ENCODE measurements at regions not wholly inside any gene's neighbourhood (a gene's known extent, or its start where the extent isn't known, plus 50 kb on each side); places are given as distances from the start of the nearest gene placed in this dataset.

DNA sequence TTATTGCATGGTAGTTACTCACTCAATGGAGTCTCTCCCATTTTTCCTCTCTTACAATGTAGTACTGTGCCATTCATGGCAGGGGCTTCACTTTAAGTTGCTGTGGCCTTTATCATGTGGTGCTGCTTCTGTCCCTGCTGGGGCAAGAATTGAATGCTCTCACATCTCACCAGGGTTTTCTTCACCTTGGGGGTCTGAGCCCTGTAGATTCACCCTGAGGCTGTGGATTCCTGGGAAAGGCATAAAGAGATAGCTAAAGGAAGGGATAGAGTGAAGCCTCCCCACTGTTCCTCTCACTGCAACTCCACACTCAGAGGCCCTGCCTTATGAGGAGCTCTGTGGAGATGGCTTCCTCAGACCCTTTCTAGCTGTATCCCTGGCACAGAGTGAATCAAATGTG, 178.5 kb upstream of the GOT2 start:
- TF ChIP-seq POLR2A (IDR thresholded peaks at IDR 0.05; ENCODE audit: low read depth, low read length): no peak
- no peak for TF ChIP-seq POLR2AphosphoS5 (IDR thresholded peaks at IDR 0.05; ENCODE audit: low read depth, low read length)

All from GM12892 (cell line).